ENCODE measurements at regions not wholly inside any gene's neighbourhood (a gene's known extent, or its start where the extent isn't known, plus 50 kb on each side); places are given as distances from the start of the nearest gene placed in this dataset.

DNA sequence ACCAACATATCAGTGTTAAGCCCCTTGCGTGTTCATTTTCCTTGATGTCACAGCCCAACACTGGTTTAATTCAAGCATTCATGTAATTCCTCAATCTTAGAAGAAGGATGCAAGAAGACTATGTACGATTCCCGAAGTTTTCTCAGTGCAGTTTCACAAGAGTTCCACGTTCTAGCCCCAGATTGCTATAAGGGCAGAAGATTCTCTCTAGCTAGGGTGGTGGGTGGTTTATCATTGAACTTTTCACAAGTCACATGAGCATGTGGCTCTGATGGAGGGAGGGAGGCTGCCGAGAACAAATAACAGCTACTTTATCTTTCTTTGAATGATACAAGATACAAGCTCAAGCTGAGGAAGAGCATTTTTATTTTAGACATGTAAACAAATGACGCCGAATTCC is 71.9 kb upstream of the NHSL1 start:
- H3K27me3 ChIP-seq = no peaks in the 10 kb centered on the region
- no peaks in the 10 kb centered on the region for H3K36me3 ChIP-seq
- H3K4me3 ChIP-seq = peak overlapping the region in 1 of 4 donors; percentile 36
- no peak for TF ChIP-seq POLR2A (IDR thresholded peaks at IDR 0.05)
- TF ChIP-seq, protein P1, sequence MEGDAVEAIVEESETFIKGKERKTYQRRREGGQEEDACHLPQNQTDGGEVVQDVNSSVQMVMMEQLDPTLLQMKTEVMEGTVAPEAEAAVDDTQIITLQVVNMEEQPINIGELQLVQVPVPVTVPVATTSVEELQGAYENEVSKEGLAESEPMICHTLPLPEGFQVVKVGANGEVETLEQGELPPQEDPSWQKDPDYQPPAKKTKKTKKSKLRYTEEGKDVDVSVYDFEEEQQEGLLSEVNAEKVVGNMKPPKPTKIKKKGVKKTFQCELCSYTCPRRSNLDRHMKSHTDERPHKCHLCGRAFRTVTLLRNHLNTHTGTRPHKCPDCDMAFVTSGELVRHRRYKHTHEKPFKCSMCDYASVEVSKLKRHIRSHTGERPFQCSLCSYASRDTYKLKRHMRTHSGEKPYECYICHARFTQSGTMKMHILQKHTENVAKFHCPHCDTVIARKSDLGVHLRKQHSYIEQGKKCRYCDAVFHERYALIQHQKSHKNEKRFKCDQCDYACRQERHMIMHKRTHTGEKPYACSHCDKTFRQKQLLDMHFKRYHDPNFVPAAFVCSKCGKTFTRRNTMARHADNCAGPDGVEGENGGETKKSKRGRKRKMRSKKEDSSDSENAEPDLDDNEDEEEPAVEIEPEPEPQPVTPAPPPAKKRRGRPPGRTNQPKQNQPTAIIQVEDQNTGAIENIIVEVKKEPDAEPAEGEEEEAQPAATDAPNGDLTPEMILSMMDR (IDR thresholded peaks at IDR 0.05) = no peak
- no peak for DNase-seq
- H3K9me3 ChIP-seq = no peaks in the 10 kb centered on the region
- H3K27ac ChIP-seq = no peak overlapping the region
- H3K4me1 ChIP-seq = peaks cover 0 to 10% (median 0%) of the 10 kb centered on the region in 4 donors

DNA sequence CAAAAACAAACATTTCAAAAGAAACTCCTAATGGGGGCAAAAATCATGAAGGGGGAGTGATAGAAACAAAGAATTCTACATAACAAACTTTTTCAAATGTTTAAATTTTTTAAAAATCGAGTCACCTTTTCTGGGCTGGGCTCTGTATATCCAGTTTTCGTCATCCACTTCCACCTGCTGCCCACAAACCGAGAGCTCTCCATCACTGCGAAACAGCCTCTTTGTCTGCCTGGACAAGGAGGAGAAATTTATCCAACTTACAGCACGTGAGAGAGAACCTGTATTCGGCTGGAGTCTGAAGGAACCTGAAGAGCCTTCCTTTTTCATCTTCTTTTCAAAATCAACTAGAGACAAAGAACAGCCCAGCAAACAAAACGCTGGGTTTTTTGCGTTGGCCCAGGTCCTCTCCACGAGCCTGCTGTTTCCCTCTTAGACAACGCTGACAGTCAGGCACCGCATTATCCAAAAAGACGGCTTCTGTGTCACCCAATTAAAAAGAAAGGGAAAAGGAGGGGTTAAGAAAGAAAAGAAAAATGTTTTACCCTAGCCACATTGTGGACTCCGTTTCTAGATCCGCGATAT is 72.4 kb upstream of the NHSL1 start:
- H3K27ac ChIP-seq = peak overlapping the region in 1 of 4 donors; percentile 8
- no peak for TF ChIP-seq POLR2A (IDR thresholded peaks at IDR 0.05)
- TF ChIP-seq, protein P1 (IDR thresholded peaks at IDR 0.05) = no peak
- no peaks in the 10 kb centered on the region for H3K27me3 ChIP-seq
- H3K9me3 ChIP-seq = no peaks in the 10 kb centered on the region
- peak overlapping the region in 2 of 4 donors; percentile 36 to 44 for H3K4me3 ChIP-seq
- no peak for DNase-seq
- H3K36me3 ChIP-seq = no peaks in the 10 kb centered on the region
- H3K4me1 ChIP-seq = peaks cover 0 to 10% (median 0%) of the 10 kb centered on the region in 4 donors

DNA sequence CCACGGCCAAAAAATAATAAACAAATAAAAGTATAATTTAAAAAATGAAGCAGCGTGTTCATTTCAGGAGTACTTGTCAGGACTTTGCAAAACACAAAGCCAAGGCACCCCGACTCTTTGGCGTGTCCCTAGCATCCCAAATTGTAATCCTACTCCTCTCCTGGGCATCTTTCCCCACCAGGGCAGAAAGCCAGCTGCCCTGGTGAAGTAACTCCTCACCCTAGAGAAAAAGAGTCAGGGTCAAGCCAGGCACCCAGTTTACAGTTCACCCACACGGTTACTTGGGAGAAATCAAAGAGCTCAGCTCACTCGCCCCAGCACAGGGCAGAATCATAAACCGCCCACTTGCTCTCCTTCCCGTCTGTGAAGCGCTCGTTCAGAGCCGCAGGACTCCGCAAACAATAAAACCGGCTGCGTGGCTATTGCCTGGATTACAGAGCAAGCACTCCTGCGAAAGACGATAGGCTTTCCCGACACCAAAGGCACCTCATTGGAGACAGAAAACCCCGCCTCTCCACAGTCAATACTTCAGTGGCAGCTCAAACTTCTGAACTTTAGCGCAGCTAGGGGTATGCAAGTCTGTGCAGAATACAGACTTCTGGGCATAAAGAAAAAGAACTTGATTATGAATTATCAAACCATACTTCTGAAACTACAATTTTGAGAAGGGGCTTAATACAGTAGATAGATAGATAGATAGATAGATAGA is 73.0 kb upstream of the NHSL1 start:
- DNase-seq = peak in 2 of 3 donors; percentile 70 to 76
- peak overlapping the region in 2 of 4 donors; percentile 36 to 44 for H3K4me3 ChIP-seq

DNA sequence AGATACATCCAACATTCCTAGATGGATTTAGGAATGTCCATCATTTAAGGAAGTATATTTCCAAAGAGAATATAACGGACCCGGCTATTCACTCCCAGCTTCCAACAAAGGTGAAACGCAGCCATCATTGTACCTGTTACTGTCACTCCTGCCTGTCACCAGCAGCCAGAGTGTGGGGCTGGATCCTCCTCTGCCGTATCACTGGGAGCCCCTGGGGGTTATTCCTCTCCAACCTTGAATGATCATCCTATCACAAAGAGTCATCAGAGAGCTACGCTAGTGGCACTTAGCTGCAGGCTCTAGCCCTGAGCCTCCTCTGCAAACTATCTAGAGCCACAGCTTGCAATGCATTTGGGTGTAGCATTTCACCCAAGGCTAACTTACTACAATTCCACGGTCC is 73.6 kb upstream of the NHSL1 start:
- H3K27me3 ChIP-seq = no peaks in the 10 kb centered on the region
- H3K9me3 ChIP-seq = no peaks in the 10 kb centered on the region
- no peak overlapping the region for H3K4me3 ChIP-seq
- no peak for DNase-seq
- no peaks in the 10 kb centered on the region for H3K36me3 ChIP-seq
- peaks cover 0 to 10% (median 0%) of the 10 kb centered on the region in 4 donors for H3K4me1 ChIP-seq
- TF ChIP-seq POLR2A (IDR thresholded peaks at IDR 0.05) = no peak
- TF ChIP-seq, protein P1 (IDR thresholded peaks at IDR 0.05) = no peak
- no peak overlapping the region for H3K27ac ChIP-seq

More for the DNA sequence above, 73.0 kb upstream of the NHSL1 start:
- no peaks in the 10 kb centered on the region for H3K27me3 ChIP-seq
- H3K9me3 ChIP-seq = no peaks in the 10 kb centered on the region
- no peaks in the 10 kb centered on the region for H3K36me3 ChIP-seq
- peaks cover 0 to 10% (median 0%) of the 10 kb centered on the region in 4 donors for H3K4me1 ChIP-seq
- peak overlapping the region in 1 of 4 donors; percentile 8 for H3K27ac ChIP-seq
- TF ChIP-seq POLR2A (IDR thresholded peaks at IDR 0.05) = no peak
- TF ChIP-seq, protein P1 (IDR thresholded peaks at IDR 0.05) = no peak

DNA sequence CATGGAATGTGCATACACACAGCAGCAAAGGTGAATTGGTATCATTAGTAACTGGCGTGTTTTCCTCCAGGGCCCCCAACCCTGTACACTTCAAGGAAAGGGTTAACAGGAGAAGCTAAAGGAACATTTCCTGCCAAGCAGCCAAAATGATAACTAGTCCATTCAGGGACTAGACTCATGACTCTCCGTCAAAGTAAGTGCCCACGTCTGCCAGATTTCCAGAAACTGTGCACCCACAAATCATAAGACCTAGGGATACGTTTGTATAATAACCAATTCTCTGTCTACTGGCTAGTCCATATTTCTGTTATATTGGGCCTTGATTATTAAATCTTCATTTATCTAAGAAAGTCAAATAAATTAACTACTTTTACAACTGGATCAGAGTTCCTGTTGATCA is 76.0 kb upstream of the NHSL1 start:
- H3K27ac ChIP-seq = no peak overlapping the region
- peaks cover 0 to 10% (median 0%) of the 10 kb centered on the region in 4 donors for H3K4me1 ChIP-seq
- H3K9me3 ChIP-seq = no peaks in the 10 kb centered on the region
- DNase-seq = no peak
- H3K27me3 ChIP-seq = no peaks in the 10 kb centered on the region
- H3K36me3 ChIP-seq = no peaks in the 10 kb centered on the region
- TF ChIP-seq, protein P1 (IDR thresholded peaks at IDR 0.05) = no peak
- H3K4me3 ChIP-seq = no peak overlapping the region
